ENCODE measurements at regions not wholly inside any gene's neighbourhood (a gene's known extent, or its start where the extent isn't known, plus 50 kb on each side); places are given as distances from the start of the nearest gene placed in this dataset.
A peak's percentile ranks its signal among the peaks of the same experiment; 100 is the strongest.

- no peaks in the 10 kb centered on the region for H3K27me3 ChIP-seq (replicated peaks in 1 of 4; ENCODE audit: control extremely low read depth in 1 of 4, control insufficient read depth in 3 of 4, insufficient read depth in 4 of 4, low read length in 3 of 4)
- Mint-ChIP-seq H3K9me3 (ENCODE audit: insufficient read depth) (no peaks in the 10 kb centered on the region), H3K4me1 (no peaks in the 10 kb centered on the region), H3K4me3 (no peak overlapping the region), H3K27ac (no peak overlapping the region), H3K27me3 (no peaks in the 10 kb centered on the region)
- H3K27ac ChIP-seq (ENCODE audit: low read length in 2 of 2) = peak overlapping the region; percentile 85 to 95
- POLR2A ChIA-PET = interaction anchor here (1.1 to 6.4 kb wide), 5 partner anchors 9 to 60 kb away, joined by 5 to 76 read pairs (median 14); a partner anchor contains a TSS
- CTCF ChIA-PET = interaction anchor here (0.6 to 3.6 kb wide), 4 partner anchors 9 to 354 kb away, joined by 3 to 21 read pairs (median 3); a partner anchor contains a TSS
- H3K9me3 ChIP-seq (ENCODE audit: control extremely low read depth in 1 of 3, control insufficient read depth in 2 of 3, insufficient read depth in 1 of 3, low read length in 2 of 3) = peaks cover 0 to 13% (median 10%) of the 10 kb centered on the region in 3 donors
- H3K4me1 ChIP-seq (ENCODE audit: control insufficient read depth in 2 of 2, insufficient read depth in 2 of 2, low read length in 2 of 2) = peaks cover 4 to 14% of the 10 kb centered on the region in 2 donors
- H3K4me3 ChIP-seq (ENCODE audit: control extremely low read depth in 1 of 5, extremely low read depth in 1 of 5, insufficient read depth in 1 of 5, low read depth in 2 of 5, low read length in 4 of 5) = peak overlapping the region in 4 of 5 experiments; percentile 56 to 97 (median 72)
- WGBS (ENCODE audit: insufficient coverage) = 94% methylated on average over 49 of the region's 51 CpGs
- H4K20me1 ChIP-seq (ENCODE audit: control insufficient read depth, insufficient read depth, low read length, poor library complexity, severe bottlenecking) = no peaks in the 10 kb centered on the region
- TF ChIP-seq EZH2 (IDR thresholded peaks at IDR 0.05; ENCODE audit: borderline replicate concordance, insufficient read depth, low read depth, low read length, poor library complexity, severe bottlenecking) (no peak), CTCF (IDR thresholded peaks at IDR 0.05) (no peak)
- no peak overlapping the region for H2AFZ ChIP-seq (ENCODE audit: insufficient read depth, low read depth, low read length, poor library complexity, severe bottlenecking)
- intact Hi-C loops (cut with micrococcal nuclease) = loop anchor here (1.0 kb wide), 1 partner anchor 8 kb away; no protein-coding TSS in a partner anchor
- H3K36me3 ChIP-seq (replicated peaks in 1 of 2; ENCODE audit: control extremely low read depth in 1 of 2, control insufficient read depth in 1 of 2, extremely low read depth in 1 of 2, insufficient read depth in 2 of 2, low read length in 1 of 2) = peaks cover 0 to 6% of the 10 kb centered on the region in 2 experiments
- H3K4me2 ChIP-seq (replicated peaks; ENCODE audit: low read depth, low read length, poor library complexity, severe bottlenecking) = peak overlapping the region; percentile 77
- no peak for DNase-seq
- H3K9ac ChIP-seq (ENCODE audit: low read length) = peak overlapping the region; percentile 81
- ATAC-seq (ENCODE audit: low read depth) = no peak
- H3K79me2 ChIP-seq (ENCODE audit: control insufficient read depth, insufficient read depth, low read length) = no peaks in the 10 kb centered on the region
Observed at GRCh38 chr6:26224940-26225847, 138.0 kb downstream of the HFE start.

Measured in B cell (primary cell).